SK-N-SH treated with all-trans-retinoic acid at 6 μM for 48 hours (cell line): ENCODE measurements at regions not wholly inside any gene's neighbourhood (a gene's known extent, or its start where the extent isn't known, plus 50 kb on each side); places are given as distances from the start of the nearest gene placed in this dataset.

Experiments used
- ATAC-seq: fragments of 200-7000 bp; cut with Tn5 transposase; 3 replicates; pipeline ENCODE4 v1.9.1; 2020; ENCODE audit warnings: mild to moderate bottlenecking, moderate library complexity
- ARNTL ChIP-seq: fragments of 450-650 bp; formaldehyde crosslinking; IDR thresholded peaks from 2 replicates; pipeline ENCODE4 v1.5.0; 2020; ENCODE audit warnings: low read depth, mild to moderate bottlenecking, moderate library complexity, borderline replicate concordance
- BACH2 ChIP-seq: fragments of 250-450 bp; sonication (Bioruptor Pico); IDR thresholded peaks from 2 replicates; pipeline ENCODE4 v1.9.0; 2021; ENCODE audit warnings: mild to moderate bottlenecking, borderline replicate concordance
- CREB5 ChIP-seq: fragments of 250-450 bp; sonication (Bioruptor Pico); IDR thresholded peaks from 2 replicates; pipeline ENCODE4 v1.5.1; 2020; ENCODE audit warnings: low read depth, mild to moderate bottlenecking, moderate library complexity
- CSDC2 ChIP-seq: fragments of 250-450 bp; sonication (Bioruptor Pico); IDR thresholded peaks from 2 replicates; pipeline ENCODE4 v1.5.0; 2020; ENCODE audit warnings: mild to moderate bottlenecking, moderate library complexity
- ESRRG ChIP-seq: fragments of 250-450 bp; sonication (Bioruptor Pico); IDR thresholded peaks from 2 replicates; pipeline ENCODE4 v1.6.1; 2021; ENCODE audit warnings: mild to moderate bottlenecking
- GLIS3 ChIP-seq: fragments of 250-450 bp; sonication (Bioruptor Pico); IDR thresholded peaks from 2 replicates; pipeline ENCODE4 v1.5.0; 2020; ENCODE audit warnings: mild to moderate bottlenecking, moderate library complexity
- ISL1 ChIP-seq: fragments of 250-450 bp; sonication (Bioruptor Pico); IDR thresholded peaks from 2 replicates; pipeline ENCODE4 v2.1.2; 2022; ENCODE audit warnings: mild to moderate bottlenecking, moderate library complexity
- PPARA ChIP-seq: fragments of 250-450 bp; sonication (Bioruptor Pico); IDR thresholded peaks from 2 replicates; pipeline ENCODE4 v1.5.0; 2020; ENCODE audit warnings: mild to moderate bottlenecking, borderline replicate concordance
- RARB ChIP-seq: fragments of 250-450 bp; sonication (Bioruptor Pico); IDR thresholded peaks from 2 replicates; pipeline ENCODE4 v1.8.0; 2021; ENCODE audit warnings: mild to moderate bottlenecking, moderate library complexity
- SNAI2 ChIP-seq: fragments of 250-450 bp; sonication (Bioruptor Pico); IDR thresholded peaks from 2 replicates; pipeline ENCODE4 v1.5.0; 2020; ENCODE audit warnings: mild to moderate bottlenecking, moderate library complexity
- TCF4 ChIP-seq: fragments of 250-450 bp; sonication (Bioruptor Pico); IDR thresholded peaks from 2 replicates; pipeline ENCODE4 v1.8.0; 2021; ENCODE audit warnings: mild to moderate bottlenecking, moderate library complexity, borderline replicate concordance
- TOX ChIP-seq: fragments of 250-450 bp; sonication (Bioruptor Pico); IDR thresholded peaks from 2 replicates; pipeline ENCODE4 v1.8.0; 2021; ENCODE audit warnings: mild to moderate bottlenecking, moderate library complexity, borderline replicate concordance
- TSHZ2 ChIP-seq: fragments of 250-450 bp; sonication (Bioruptor Pico); IDR thresholded peaks from 2 replicates; pipeline ENCODE4 v1.5.0; 2020; ENCODE audit warnings: mild to moderate bottlenecking, moderate library complexity
- ZC3H10 ChIP-seq: fragments of 250-450 bp; sonication (Bioruptor Pico); IDR thresholded peaks from 2 replicates; pipeline ENCODE4 v1.5.1; 2021; ENCODE audit warnings: mild to moderate bottlenecking, moderate library complexity
- ZFP3 ChIP-seq: fragments of 250-450 bp; sonication (Bioruptor Pico); IDR thresholded peaks from 2 replicates; pipeline ENCODE4 v1.5.0; 2020; ENCODE audit warnings: mild to moderate bottlenecking, moderate library complexity
- ZFP30 ChIP-seq: fragments of 450-650 bp; formaldehyde crosslinking; IDR thresholded peaks from 2 replicates; pipeline ENCODE4 v1.5.0; 2022; ENCODE audit warnings: mild to moderate bottlenecking, moderate library complexity
- ZNF565 ChIP-seq: fragments of 450-650 bp; formaldehyde crosslinking; conservative IDR thresholded peaks from 2 replicates; pipeline ENCODE4 v1.5.0; 2020; ENCODE audit warnings: low read depth, mild to moderate bottlenecking, moderate library complexity
- ZNF70 ChIP-seq: fragments of 450-650 bp; formaldehyde crosslinking; IDR thresholded peaks from 2 replicates; pipeline ENCODE4 v1.5.0; 2020; ENCODE audit warnings: mild to moderate bottlenecking, moderate library complexity
- ZNF8 ChIP-seq: fragments of 450-650 bp; formaldehyde crosslinking; IDR thresholded peaks from 2 replicates; pipeline ENCODE4 v1.5.0; 2020; ENCODE audit warnings: mild to moderate bottlenecking, moderate library complexity
- TF ChIP-seq, protein P1 (sequence below): fragments of 250-450 bp; sonication (Bioruptor Pico); IDR thresholded peaks from 2 replicates; pipeline ENCODE4 v1.8.0; 2021; ENCODE audit warnings: low read depth, mild to moderate bottlenecking, moderate library complexity, borderline replicate concordance
- TF ChIP-seq, protein P2 (sequence below): fragments of 250-450 bp; sonication (Bioruptor Pico); IDR thresholded peaks from 2 replicates; pipeline ENCODE4 v1.5.1; 2021; ENCODE audit warnings: mild to moderate bottlenecking, moderate library complexity
- TF ChIP-seq, protein P3 (sequence below): fragments of 250-450 bp; sonication (Bioruptor Pico); IDR thresholded peaks from 2 replicates; pipeline ENCODE4 v1.8.0; 2020; ENCODE audit warnings: mild to moderate bottlenecking, moderate library complexity, borderline replicate concordance

DNA sequence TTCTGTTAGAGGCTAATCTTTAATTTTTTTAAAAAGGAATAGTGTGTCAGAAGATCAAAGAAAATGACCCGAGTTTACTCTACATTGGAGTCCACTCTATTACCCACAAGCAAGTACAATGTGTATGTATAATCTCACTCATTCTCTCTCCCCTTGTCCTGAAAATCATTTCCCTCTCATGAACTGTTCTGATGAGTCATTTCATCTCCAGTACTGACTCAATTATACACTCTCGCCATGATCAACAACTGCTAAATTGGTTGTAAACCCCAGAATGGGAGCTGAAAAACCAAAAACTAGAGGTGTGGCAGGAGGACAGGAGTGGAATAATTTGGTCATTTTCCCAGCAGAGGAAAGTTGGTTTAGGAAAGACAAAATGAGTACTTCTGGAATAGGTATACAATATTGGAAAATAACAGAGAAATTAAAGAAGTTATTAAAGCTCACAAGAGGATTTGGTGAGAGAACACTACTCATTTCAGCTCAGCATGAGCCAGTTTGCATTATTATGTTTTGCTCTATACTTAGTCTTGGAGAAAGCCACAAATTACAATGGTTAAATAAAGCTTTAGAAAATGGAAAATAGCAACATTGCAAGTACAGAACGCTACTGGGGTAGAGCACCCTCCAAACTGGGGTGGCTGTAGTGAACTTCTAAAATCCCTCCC lies 144.3 kb upstream of the PFN2 start:
- no peak for TF ChIP-seq CSDC2 (CRISPR knock-in tag)
- no peak for TF ChIP-seq RARB (CRISPR knock-in tag)
- no peak for TF ChIP-seq CREB5 (CRISPR knock-in tag)
- no peak for TF ChIP-seq ZC3H10 (CRISPR knock-in tag)
- TF ChIP-seq TCF4 (CRISPR knock-in tag), result no peak
- TF ChIP-seq, protein P1, sequence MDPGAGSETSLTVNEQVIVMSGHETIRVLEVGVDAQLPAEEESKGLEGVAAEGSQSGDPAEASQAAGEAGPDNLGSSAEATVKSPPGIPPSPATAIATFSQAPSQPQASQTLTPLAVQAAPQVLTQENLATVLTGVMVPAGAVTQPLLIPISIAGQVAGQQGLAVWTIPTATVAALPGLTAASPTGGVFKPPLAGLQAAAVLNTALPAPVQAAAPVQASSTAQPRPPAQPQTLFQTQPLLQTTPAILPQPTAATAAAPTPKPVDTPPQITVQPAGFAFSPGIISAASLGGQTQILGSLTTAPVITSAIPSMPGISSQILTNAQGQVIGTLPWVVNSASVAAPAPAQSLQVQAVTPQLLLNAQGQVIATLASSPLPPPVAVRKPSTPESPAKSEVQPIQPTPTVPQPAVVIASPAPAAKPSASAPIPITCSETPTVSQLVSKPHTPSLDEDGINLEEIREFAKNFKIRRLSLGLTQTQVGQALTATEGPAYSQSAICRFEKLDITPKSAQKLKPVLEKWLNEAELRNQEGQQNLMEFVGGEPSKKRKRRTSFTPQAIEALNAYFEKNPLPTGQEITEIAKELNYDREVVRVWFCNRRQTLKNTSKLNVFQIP (CRISPR knock-in tag), result no peak
- TF ChIP-seq ZFP30 (CRISPR knock-in tag), result no peak
- TF ChIP-seq BACH2 (CRISPR knock-in tag), result no peak
- no peak for TF ChIP-seq SNAI2 (CRISPR knock-in tag)
- TF ChIP-seq TOX (CRISPR knock-in tag), result no peak
- TF ChIP-seq ISL1 (CRISPR knock-in tag), result no peak
- TF ChIP-seq TSHZ2 (CRISPR knock-in tag), result no peak
- TF ChIP-seq ZNF565 (CRISPR knock-in tag), result no peak
- no peak for TF ChIP-seq ARNTL (CRISPR knock-in tag)
- TF ChIP-seq ZFP3 (CRISPR knock-in tag), result no peak
- TF ChIP-seq, protein P2, sequence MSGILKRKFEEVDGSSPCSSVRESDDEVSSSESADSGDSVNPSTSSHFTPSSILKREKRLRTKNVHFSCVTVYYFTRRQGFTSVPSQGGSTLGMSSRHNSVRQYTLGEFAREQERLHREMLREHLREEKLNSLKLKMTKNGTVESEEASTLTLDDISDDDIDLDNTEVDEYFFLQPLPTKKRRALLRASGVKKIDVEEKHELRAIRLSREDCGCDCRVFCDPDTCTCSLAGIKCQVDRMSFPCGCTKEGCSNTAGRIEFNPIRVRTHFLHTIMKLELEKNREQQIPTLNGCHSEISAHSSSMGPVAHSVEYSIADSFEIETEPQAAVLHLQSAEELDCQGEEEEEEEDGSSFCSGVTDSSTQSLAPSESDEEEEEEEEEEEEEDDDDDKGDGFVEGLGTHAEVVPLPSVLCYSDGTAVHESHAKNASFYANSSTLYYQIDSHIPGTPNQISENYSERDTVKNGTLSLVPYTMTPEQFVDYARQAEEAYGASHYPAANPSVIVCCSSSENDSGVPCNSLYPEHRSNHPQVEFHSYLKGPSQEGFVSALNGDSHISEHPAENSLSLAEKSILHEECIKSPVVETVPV (CRISPR knock-in tag), result no peak
- TF ChIP-seq ESRRG, result no peak
- no peak for TF ChIP-seq GLIS3 (CRISPR knock-in tag)
- TF ChIP-seq ZNF8, result no peak
- TF ChIP-seq PPARA (CRISPR knock-in tag), result no peak
- TF ChIP-seq, all 23 proteins: peak for 0
- ATAC-seq, result peak; percentile 82

DNA sequence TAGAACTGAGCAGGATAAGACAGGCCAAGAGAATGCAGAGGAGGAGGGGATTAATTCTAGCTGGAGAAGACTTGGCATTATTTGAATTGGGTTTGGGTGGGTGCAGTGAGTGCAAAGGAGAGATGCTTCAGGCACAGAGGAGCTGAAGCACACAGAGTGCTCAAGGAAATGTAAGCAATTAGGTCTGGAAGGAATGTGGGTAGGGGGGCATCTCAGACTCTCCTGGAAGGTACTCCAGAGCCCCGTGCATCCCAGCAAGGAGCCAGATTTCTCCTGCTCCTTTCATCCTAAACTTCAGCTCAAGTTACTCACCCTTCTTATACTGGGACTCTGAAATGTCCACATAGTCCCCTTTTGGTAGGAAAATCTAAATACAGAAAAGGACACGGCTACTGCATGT lies 143.6 kb upstream of the PFN2 start:
- TF ChIP-seq CREB5 (CRISPR knock-in tag), result no peak
- no peak for TF ChIP-seq TCF4 (CRISPR knock-in tag)
- TF ChIP-seq RARB (CRISPR knock-in tag), result no peak
- TF ChIP-seq ZFP30 (CRISPR knock-in tag), result no peak
- ATAC-seq, result peak; percentile 26; the same call in 2 of the 3 replicates

GRCh38 chr3:150110097-150110496 lies 139.4 kb upstream of the PFN2 start:
- ATAC-seq, result no peak
- TF ChIP-seq ZNF70, result no peak
- no peak for TF ChIP-seq ZFP30 (CRISPR knock-in tag)
- TF ChIP-seq SNAI2 (CRISPR knock-in tag), result no peak
- TF ChIP-seq, protein P3, sequence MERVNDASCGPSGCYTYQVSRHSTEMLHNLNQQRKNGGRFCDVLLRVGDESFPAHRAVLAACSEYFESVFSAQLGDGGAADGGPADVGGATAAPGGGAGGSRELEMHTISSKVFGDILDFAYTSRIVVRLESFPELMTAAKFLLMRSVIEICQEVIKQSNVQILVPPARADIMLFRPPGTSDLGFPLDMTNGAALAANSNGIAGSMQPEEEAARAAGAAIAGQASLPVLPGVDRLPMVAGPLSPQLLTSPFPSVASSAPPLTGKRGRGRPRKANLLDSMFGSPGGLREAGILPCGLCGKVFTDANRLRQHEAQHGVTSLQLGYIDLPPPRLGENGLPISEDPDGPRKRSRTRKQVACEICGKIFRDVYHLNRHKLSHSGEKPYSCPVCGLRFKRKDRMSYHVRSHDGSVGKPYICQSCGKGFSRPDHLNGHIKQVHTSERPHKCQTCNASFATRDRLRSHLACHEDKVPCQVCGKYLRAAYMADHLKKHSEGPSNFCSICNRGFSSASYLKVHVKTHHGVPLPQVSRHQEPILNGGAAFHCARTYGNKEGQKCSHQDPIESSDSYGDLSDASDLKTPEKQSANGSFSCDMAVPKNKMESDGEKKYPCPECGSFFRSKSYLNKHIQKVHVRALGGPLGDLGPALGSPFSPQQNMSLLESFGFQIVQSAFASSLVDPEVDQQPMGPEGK (CRISPR knock-in tag), result no peak
